ENCODE measurements at regions not wholly inside any gene's neighbourhood (a gene's known extent, or its start where the extent isn't known, plus 50 kb on each side); places are given as distances from the start of the nearest gene placed in this dataset.
"Not testable (repeated sequence)": the region's sequence is repeated elsewhere in the genome, so short reads cannot be mapped to it uniquely, and the experiment has no call there.

GRCh38 chr4:79174490-79175252, 151.2 kb downstream of the NAA11 start:
- DNase-seq, result no peak

GRCh38 chr4:79173186-79173585, 152.7 kb downstream of the NAA11 start:
- DNase-seq, result no peak

GRCh38 chr4:79170077-79170476, 155.8 kb downstream of the NAA11 start:
- DNase-seq, result no peak

DNA sequence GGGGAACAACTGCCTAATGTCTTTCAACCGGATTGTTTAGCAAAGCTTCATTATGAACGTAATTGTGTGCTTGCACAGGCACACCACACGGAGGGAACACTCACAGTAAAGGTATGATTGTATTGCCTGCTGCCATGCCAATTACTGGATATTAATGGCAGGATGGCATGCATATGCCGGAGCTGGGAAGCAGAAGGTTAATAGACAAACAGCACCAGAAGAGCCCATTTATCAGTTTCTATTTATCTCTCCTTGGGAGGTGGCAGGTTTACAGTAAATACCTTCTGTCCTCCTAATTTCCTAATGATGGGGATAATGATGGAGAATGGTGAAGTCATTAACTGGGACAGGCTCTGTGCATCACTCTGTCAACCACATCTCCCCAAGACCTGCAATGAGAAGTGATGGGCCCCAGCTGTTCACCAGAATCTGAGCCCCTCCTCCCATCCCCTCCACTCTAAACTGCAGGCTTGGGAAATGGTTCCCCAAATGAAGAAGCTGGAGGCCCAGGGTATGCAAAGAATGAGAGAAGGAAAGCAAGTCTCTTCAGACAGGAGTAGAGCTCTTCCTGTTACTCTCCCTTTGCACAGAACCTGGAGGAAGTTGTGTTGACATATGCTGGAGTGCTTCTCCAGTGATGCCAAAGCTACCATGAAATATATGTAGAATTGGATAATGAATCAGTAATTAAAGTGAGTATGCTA, 160.8 kb downstream of the NAA11 start:
- no peak for DNase-seq

GRCh38 chr4:79163981-79164490, 161.8 kb downstream of the NAA11 start:
- DNase-seq, result no peak

DNA sequence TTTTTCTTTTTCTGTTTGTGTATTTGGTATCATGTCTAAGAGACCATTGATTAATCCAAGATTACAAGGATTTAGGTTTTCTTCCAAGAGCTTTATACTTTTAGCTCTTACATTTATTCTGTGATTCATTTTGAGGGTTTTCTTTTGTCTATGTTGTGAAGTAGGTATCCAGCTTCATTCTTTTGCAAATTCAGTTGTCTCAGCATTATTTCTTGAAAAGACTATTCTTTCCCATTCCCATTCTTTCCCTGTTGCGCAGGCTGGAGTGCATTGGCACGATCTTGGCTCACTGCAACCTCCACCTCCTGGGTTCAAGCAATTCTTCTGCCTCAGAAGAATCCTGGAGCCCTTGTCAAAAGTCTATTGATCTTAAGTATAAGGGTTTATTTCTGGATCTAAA, 164.9 kb downstream of the NAA11 start:
- DNase-seq, result no peak

- DNase-seq, result not testable (repeated sequence)
Observed at GRCh38 chr4:79158705-79159104, 167.2 kb downstream of the NAA11 start.

DNA sequence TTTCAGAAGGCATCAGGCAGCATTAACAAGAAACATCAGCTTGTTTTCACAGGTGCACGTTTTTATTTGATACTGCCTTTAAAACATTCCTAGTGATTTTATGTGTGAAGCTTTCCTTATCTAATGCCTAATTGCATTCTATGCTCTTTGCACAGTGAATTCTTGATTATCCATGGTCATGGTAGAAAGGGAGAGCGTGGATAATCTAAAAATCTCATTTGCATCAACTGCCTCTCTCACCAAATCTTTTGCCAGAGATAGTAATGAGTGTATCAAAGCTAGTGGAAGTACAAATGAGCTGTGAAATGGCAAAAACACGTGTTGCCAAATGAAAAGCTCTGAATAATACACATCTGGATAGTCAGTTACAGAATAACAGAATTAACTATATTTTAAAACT, 170.5 kb downstream of the NAA11 start:
- no peak for DNase-seq

DNA sequence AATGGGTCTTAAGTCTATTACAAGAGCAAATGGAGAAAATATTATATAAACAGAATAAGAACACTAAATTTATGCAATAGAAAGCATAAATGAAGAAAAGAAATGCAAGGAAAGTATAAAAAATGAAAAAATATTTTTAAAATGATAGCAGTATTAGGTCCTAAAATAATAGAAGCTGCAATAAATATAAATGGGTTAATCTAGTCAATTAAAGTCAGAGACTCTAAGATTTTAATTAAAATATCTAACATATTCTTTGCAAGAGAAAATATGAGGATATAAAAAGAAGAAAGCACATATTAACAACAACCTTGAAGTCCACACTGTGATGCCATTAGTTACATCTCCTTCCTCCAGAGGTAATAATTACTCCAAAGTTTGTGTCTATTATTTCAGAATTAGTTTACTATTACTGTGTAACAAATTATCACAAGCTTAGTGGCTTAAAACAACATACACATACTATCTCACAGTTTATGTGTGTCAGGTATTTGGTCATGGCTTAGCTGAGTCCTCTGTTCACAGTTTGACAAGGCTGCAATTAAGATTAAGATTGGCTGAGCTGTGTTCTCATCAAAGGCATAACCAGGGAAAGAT, 174.9 kb downstream of the NAA11 start:
- no peak for DNase-seq

GRCh38 chr4:79148369-79148768, 177.5 kb downstream of the NAA11 start:
- DNase-seq, result no peak

DNA sequence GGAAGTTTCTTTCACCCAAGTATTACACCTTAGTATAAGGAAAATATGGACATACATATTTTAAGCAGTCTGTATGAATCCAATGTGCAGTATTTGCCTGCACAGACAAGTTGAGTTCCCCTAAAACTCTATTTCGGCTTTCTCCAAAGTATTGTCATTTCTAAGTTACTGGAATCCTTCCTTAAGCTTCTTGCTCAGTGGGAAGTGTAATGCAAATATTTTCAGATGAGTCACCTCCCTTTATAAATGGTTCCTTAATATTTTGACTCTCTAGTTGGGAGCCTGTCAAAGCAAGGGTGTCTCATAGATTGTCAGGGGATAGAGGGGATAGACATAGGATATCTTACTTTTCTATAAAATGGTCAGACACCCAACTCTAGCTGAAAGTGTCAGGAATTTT, 178.6 kb downstream of the NAA11 start:
- no peak for DNase-seq

GRCh38 chr4:79141530-79141929, 184.3 kb downstream of the NAA11 start:
- DNase-seq, result no peak

GRCh38 chr4:79134767-79135166, 191.1 kb downstream of the NAA11 start:
- no peak for DNase-seq

DNA sequence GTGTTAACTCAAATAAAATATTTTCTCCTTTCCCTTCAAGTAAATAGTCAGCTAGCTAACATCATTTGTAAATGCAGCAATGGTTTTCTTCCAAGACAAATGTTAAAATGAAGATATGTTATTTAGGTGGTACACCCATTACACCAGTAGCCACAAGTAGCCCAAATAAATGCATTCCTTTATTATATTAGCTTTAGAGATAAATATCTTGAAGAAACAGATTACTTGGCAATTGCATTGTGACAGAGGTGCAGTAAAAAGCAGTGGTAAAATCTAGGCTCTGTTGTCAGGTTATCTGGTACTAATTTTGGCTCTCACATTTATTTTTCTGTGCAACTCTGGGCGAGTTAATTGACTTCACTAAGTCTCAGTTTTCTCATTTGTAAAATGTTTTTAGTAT, 193.0 kb downstream of the NAA11 start:
- no peak for DNase-seq

GRCh38 chr4:79121875-79122358, 182.7 kb upstream of the PAQR3 start:
- no peak for DNase-seq

DNA sequence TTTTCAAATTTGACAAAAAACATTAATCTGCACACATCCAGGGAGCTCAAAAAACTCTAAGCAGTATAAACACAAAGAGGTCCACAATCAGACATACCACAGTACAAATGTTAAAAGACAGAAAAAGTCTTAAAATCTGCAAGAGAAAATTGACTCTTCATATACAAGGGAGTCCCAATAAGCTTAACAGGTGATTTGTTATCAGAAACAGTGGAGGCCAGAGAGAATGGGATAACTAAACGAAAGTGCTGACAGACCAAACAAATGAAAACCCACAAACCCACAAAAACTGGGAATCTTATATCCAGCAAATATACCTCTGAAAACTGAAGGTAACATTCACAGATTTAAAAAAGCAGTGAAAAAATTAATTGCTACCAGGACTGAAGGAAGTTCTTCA, 182.0 kb upstream of the PAQR3 start:
- DNase-seq, result no peak

DNA sequence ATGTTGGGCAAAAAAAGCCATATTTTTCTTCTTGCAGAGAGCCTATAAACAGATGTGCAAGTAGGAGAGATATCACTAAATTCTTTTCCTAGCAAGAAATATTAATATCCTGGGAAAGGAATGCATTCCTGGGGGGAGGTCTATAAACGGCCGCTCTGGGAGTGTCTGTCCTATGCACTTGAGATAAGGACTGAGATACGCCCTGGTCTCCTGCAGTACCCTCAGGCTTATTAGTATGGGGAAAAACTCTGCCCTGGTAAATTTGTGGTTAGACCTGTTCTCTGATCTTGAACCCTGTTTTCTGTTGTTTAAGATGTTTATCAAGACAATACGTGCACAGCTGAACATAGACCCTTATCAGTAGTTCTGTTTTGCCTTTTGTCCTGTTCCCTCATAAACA, 177.8 kb upstream of the PAQR3 start:
- not testable (repeated sequence) for DNase-seq

DNA sequence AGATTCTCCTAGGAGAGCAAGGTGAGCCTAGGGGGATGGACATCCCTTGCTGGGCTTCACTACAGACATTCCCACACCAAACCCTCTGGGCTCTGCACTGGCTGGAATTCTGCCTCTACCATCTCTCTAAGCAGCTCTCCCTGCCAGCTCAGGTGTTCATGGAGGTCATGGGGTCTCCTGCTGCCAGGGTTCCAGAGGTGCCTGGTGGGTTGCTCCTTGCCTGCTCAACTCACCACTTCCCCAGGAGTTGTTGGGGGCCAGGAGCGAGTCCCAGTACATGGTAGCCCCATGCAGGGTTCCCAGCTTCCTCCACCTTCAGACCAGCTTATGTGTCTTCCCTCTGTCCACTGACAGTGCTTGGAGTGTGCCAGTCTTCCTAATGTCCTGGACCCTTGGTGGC, 167.8 kb upstream of the PAQR3 start:
- DNase-seq, result no peak

DNA sequence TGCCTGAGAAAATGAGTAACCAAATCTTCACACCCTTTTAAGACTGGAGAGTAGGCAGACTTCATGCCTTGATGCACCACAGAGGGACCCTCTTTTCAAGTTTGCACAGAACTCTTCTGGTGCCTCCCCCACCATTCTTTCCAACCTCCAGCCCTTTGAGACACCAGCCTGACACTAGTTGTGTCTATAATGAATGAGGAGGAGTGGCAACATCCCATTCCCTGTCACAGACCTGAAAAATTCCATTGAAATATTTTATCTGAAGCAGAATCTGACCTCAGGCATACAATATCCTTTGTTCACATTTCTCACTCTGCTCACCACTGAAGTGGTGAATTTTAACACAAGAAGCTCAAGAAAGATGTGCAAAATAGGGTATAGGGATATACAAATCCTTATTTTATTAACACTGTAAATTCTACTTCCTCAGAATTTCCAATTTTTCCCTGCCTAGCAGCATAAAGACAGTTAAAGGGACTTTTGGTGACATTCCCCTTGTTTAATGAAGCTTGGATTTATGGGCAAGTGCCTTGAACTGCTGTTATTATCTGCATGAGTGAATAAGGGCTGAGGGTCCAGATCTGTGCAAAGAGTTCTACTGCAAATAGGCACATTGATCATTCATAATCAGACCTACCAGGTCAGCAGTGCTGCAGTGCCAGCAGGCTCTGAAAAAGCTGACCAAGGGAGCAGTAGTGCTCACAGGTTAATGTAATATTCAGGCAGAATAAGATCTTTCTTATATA, 149.9 kb upstream of the PAQR3 start:
- DNase-seq, result no peak

GRCh38 chr4:79087071-79087470, 147.8 kb upstream of the PAQR3 start:
- DNase-seq, result no peak

GRCh38 chr4:79083406-79084010, 144.3 kb upstream of the PAQR3 start:
- no peak for DNase-seq

- DNase-seq, result no peak
Observed at GRCh38 chr4:79082997-79083396, 143.8 kb upstream of the PAQR3 start.

GRCh38 chr4:79081973-79082372, 142.7 kb upstream of the PAQR3 start:
- no peak for DNase-seq
